ENCODE measurements at regions not wholly inside any gene's neighbourhood (a gene's known extent, or its start where the extent isn't known, plus 50 kb on each side); places are given as distances from the start of the nearest gene placed in this dataset.

DNA sequence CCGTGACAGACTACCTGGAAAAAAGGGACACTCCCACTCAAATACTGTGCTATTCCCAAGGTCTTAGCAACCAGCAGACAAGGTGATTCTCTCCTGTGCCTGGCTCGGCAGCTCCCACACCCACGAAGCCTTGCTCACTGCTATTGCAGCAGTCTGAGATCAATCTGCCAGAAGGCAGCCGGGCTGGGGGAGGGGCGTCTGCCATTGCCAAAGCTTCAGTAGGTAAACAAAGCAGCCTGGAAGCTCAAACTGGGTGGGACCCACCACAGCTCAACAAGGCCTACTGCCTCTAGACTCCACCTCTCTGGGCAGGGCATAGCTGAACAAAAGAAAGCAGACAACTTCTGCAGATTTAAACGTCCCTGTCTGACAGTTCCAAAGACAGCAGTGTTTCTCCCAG, 128.4 kb upstream of the SETMAR start:
- Histone ChIP-seq H3K4me1 (no peaks in the 10 kb centered on the region), H3K4me3 (no peak overlapping the region), H3K27ac (no peak overlapping the region), H3K9me3 (no peaks in the 10 kb centered on the region), H3K27me3 (no peaks in the 10 kb centered on the region), H3K36me3 (no peaks in the 10 kb centered on the region)
- peak in 1 of 4 donors; percentile 72 for ATAC-seq
- peak in 1 of 3 donors; percentile 66 for DNase-seq
- intact Hi-C loops (cut with DNase I) = no loop called here
- WGBS (ENCODE audit: insufficient coverage, low coverage, low lambda C conversion rate, missing lambda C conversion rate) = no CpG with 5 or more reads among the region's 6 CpGs
- TF ChIP-seq, protein P1, sequence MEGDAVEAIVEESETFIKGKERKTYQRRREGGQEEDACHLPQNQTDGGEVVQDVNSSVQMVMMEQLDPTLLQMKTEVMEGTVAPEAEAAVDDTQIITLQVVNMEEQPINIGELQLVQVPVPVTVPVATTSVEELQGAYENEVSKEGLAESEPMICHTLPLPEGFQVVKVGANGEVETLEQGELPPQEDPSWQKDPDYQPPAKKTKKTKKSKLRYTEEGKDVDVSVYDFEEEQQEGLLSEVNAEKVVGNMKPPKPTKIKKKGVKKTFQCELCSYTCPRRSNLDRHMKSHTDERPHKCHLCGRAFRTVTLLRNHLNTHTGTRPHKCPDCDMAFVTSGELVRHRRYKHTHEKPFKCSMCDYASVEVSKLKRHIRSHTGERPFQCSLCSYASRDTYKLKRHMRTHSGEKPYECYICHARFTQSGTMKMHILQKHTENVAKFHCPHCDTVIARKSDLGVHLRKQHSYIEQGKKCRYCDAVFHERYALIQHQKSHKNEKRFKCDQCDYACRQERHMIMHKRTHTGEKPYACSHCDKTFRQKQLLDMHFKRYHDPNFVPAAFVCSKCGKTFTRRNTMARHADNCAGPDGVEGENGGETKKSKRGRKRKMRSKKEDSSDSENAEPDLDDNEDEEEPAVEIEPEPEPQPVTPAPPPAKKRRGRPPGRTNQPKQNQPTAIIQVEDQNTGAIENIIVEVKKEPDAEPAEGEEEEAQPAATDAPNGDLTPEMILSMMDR (IDR thresholded peaks at IDR 0.05) = no peak
- TF ChIP-seq POLR2A (IDR thresholded peaks at IDR 0.05) = no peak

DNA sequence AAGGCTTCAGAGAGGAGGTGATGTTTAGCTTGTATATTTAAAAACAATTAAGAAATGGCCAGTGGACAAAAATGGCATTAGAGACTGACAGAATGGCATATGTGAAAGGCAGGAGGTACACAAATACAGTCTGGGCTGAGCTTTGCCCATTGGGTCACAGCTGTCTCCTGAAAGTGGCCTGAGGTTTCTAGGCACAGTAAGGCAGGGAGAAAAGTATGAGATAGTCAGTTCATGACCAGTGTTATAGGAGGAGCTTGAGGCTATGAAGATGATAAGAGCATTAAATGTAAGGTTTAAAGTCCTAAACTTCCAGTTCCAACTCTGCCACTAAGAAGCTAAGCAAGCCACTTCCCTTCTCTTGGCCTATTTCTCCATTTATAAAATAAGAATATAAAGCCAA, 111.2 kb upstream of the SETMAR start:
- ATAC-seq (no peak), DNase-seq (no peak)
- intact Hi-C loops (cut with DNase I) = no loop called here
- H3K27ac ChIP-seq = no peak overlapping the region
- no peak for TF ChIP-seq POLR2A (IDR thresholded peaks at IDR 0.05)
- TF ChIP-seq, protein P1 (IDR thresholded peaks at IDR 0.05) = no peak
- no peak overlapping the region for H3K4me3 ChIP-seq
- H3K4me1 ChIP-seq = peaks cover 0 to 6% (median 0%) of the 10 kb centered on the region in 4 donors
- no peaks in the 10 kb centered on the region for H3K36me3 ChIP-seq
- H3K27me3 ChIP-seq = no peaks in the 10 kb centered on the region
- no peaks in the 10 kb centered on the region for H3K9me3 ChIP-seq

DNA sequence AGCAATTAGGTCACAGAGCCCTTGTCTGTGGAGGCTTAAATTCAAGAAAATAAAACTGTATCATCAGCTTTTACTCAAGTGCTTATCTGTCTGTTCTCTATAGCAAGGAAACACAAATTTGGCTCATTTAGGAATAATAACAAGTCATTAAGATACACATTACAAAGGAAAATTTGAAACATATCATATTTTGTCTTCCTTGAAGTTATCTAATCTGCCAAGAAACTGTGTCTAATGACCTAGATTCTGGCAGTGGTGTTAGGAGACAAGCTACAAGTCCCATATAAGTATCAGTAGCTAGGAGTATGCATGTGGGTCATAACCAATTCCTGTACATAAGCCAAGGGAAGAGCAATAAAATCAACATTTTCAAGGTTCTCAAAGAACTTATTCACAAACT, 108.2 kb upstream of the SETMAR start:
- TF ChIP-seq, protein P1 (IDR thresholded peaks at IDR 0.05) = no peak
- no peak for TF ChIP-seq POLR2A (IDR thresholded peaks at IDR 0.05)
- Histone ChIP-seq H3K4me3 (no peak overlapping the region), H3K9me3 (no peaks in the 10 kb centered on the region), H3K27me3 (no peaks in the 10 kb centered on the region), H3K4me1 (peaks cover 0 to 6% (median 0%) of the 10 kb centered on the region in 4 donors), H3K27ac (no peak overlapping the region), H3K36me3 (no peaks in the 10 kb centered on the region)
- intact Hi-C loops (cut with DNase I) = no loop called here
- DNase-seq (no peak), ATAC-seq (no peak)

DNA sequence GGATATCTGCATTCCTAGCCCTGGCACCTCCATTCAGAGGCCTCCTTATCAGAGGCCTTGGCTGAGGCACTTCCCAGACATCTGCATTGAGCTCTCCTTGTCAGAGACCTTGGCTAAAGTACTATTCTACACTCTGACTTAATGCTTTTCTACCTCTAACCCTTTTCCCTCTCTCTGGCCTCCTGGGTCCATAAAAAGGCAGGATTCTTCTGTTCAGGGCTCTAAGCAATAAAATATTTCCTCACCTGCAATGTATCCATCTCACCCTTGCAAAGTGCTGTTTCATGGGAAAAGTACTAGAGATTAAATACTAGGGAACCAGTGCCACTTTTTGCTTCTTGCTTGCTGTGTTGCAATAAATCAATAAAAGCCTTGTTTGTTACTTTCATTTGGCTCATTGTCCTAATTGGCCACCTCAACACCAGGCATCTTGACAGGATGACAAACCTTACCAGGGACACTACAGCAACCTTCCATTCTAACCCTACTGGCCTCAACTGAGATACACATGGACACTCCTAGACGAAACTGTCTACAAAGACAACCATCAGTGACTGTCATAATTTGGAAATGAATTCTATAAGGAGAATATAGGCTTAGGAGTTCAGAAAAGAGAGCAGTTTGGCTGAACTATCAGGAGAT, 106.5 kb upstream of the SETMAR start:
- Histone ChIP-seq H3K36me3 (no peaks in the 10 kb centered on the region), H3K27me3 (no peaks in the 10 kb centered on the region), H3K27ac (no peak overlapping the region), H3K4me3 (no peak overlapping the region), H3K9me3 (no peaks in the 10 kb centered on the region), H3K4me1 (peaks cover 0 to 6% (median 0%) of the 10 kb centered on the region in 4 donors)
- DNase-seq (no peak), ATAC-seq (peak in 3 of 4 donors; percentile 6 to 92 (median 19))
- TF ChIP-seq, protein P1 (IDR thresholded peaks at IDR 0.05) = no peak
- no peak for TF ChIP-seq POLR2A (IDR thresholded peaks at IDR 0.05)
- 89% methylated on average over 1 of the region's 1 CpG for WGBS (ENCODE audit: insufficient coverage, low coverage, low lambda C conversion rate, missing lambda C conversion rate)
- intact Hi-C loops (cut with DNase I) = no loop called here

DNA sequence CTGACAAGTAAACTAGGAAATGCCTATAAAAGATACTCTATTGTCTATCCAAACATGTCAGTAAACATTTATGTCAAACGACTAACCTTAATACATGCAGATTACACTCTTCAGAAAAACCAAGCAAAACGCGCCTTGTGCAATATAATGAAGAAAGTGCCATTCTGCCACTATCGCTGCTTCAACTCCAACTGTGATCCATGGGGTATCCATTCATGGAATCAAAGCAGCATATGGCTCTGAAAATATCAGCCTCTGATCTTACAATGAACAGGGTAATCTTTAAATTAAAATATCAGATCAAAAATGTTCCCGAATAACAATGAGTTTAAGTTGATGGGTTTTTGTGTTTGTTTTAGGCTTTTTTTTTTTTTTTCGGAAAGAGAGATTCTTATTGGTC, 105.5 kb upstream of the SETMAR start:
- H3K36me3 ChIP-seq = no peaks in the 10 kb centered on the region
- WGBS (ENCODE audit: insufficient coverage, low coverage, low lambda C conversion rate, missing lambda C conversion rate) = 80% methylated on average over 6 of the region's 6 CpGs
- peaks cover 0 to 6% (median 0%) of the 10 kb centered on the region in 4 donors for H3K4me1 ChIP-seq
- H3K4me3 ChIP-seq = no peak overlapping the region
- H3K27me3 ChIP-seq = no peaks in the 10 kb centered on the region
- ATAC-seq (no peak), DNase-seq (no peak)
- H3K9me3 ChIP-seq = no peaks in the 10 kb centered on the region
- no peak for TF ChIP-seq POLR2A (IDR thresholded peaks at IDR 0.05)
- TF ChIP-seq, protein P1 (IDR thresholded peaks at IDR 0.05) = no peak
- intact Hi-C loops (cut with DNase I) = no loop called here
- H3K27ac ChIP-seq = no peak overlapping the region

All from right lobe of liver (tissue), 6 donors.